ENCODE measurements at regions not wholly inside any gene's neighbourhood (a gene's known extent, or its start where the extent isn't known, plus 50 kb on each side); places are given as distances from the start of the nearest gene placed in this dataset.

DNA sequence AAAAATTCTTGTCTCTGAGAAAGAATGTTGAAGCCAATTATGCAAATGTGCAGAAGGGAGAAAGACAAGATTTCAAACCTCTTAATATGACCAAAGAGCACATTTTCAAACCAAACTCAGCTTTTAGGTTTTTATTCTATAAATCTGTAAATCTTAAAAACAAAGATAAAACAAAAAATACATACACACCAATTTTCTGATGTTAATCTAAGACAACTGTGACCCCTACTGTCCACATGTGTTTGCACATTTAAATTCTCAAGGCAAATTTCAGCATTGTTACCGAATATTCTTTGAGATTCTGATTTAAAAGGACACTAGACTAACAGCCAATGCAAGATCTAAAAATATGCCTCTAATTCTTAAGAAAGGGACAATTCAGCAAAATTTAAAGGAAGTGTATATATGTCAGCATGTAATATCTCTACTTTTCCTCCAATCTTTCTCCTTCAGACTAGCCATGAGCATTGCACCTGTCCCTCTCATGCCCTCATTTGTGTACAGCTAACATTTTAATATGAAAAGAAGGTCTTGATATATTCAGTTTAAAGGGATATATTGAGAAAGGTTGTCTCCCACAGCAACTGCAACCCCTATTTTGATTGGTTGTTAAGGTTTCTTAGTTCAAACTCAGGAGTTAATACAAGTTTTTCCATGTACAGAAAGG lies 417.9 kb downstream of the IPMK start:
- DNase-seq (ENCODE audit: low read depth in 2 of 2), result peak; percentile 20 to 52
- TF ChIP-seq, protein P1, sequence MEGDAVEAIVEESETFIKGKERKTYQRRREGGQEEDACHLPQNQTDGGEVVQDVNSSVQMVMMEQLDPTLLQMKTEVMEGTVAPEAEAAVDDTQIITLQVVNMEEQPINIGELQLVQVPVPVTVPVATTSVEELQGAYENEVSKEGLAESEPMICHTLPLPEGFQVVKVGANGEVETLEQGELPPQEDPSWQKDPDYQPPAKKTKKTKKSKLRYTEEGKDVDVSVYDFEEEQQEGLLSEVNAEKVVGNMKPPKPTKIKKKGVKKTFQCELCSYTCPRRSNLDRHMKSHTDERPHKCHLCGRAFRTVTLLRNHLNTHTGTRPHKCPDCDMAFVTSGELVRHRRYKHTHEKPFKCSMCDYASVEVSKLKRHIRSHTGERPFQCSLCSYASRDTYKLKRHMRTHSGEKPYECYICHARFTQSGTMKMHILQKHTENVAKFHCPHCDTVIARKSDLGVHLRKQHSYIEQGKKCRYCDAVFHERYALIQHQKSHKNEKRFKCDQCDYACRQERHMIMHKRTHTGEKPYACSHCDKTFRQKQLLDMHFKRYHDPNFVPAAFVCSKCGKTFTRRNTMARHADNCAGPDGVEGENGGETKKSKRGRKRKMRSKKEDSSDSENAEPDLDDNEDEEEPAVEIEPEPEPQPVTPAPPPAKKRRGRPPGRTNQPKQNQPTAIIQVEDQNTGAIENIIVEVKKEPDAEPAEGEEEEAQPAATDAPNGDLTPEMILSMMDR (IDR thresholded peaks at IDR 0.05; ENCODE audit: low read depth, low read length), result peak; percentile 20
- H3K4me3 ChIP-seq (replicated peaks in 1 of 2; ENCODE audit: low read depth in 2 of 2, low read length in 2 of 2), result no peak overlapping the region

DNA sequence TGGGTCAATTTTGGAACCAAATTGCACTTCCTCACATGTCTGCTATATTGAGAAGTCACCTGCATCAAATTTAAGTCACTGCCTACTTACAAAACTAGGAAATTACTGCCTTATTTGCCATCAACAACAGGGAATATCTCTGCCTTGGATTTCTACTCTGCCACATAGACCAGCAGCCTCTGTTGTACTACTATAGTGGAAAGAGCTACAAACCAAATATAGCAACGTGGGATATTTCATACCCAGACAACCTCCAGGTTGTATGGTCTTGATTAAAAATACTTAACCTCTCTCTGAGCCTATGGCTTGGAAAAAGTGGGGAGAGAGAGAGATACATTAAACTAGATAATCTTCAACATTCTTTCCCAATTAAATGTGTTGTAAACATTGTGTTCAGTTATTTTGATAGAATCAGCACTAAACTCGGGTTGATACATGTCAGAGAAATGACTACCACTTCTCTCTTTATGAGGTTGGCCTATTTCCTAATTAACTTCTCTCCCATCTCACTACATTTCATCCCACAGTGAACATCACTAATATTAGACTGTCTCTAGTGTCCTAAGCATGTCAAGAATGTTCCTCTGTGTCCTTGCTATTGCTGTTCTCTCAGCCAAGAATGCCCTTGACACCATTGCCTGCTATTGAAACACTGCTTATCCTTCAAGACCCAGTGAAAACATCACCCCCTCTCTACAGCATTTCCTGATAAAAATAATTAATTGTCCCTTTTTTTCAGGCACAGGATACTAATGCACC lies 421.2 kb downstream of the IPMK start:
- TF ChIP-seq, protein P1 (IDR thresholded peaks at IDR 0.05; ENCODE audit: low read depth, low read length), result no peak

DNA sequence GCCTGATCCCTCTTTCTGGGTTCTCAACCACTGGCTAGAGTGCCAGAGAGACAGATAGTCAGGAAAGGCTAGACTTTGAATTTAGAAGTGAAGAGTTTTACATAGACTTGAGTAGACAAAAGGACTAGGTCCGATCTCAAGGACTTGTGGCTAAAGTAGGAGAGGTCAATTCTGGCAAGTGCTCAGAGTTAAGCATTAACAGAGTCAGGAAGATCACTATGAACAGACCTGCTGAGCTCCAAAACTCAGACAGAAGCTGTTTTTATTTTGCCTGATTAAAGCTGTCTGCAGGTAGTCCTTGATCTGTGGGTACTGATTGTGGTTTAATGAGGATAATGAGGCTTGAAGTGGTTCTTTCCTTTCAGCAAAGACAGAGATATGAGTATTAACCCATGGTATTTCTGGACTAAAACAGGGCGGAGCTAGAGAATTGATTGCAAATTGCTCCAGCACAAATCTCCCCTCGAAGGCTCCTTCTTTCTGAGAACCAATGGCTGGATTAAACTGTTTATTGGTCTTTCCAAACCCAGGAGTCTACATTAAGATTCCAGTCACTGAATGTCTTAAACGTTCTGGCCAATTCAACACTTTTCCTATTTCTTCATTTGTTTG lies 423.2 kb downstream of the IPMK start:
- TF ChIP-seq, protein P1 (IDR thresholded peaks at IDR 0.05; ENCODE audit: low read depth, low read length), result no peak
- no peak overlapping the region for H3K4me3 ChIP-seq (replicated peaks in 1 of 2; ENCODE audit: low read depth in 2 of 2, low read length in 2 of 2)
- DNase-seq (ENCODE audit: low read depth in 2 of 2), result no peak

More for the DNA sequence above, 421.2 kb downstream of the IPMK start:
- H3K4me3 ChIP-seq (replicated peaks in 1 of 2; ENCODE audit: low read depth in 2 of 2, low read length in 2 of 2), result no peak overlapping the region
- DNase-seq (ENCODE audit: low read depth in 2 of 2), result no peak

DNA sequence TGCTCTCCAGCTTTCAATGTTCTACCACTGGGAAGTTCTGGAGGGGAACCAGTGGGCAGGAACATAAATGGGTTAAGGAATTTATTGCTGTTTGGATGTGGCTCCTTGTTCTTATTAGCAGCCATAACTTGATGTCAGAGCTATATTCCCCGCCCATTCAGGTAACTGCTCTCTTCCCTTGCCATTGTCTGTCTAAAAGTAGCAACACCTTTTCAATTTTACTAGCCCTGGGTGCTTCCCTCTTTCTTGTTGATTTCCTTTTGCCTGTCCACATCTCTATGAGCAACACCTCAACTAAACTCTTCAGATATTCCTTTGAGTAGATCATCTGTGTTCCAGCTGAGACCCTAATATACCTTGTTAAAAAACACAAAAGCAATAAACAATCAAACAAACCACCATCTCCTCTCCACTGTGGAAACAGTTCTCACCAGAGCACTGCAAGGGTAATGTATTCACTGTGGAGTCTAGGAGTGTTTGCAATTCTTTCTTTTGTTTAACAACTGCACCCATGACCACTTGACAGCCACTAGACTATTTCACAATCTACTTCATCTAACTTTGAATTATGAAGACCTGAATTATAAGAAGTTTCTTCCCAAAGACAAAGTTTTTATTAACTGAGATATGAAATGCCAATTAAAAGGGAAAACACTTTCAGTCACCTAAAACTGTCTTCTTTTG lies 436.7 kb downstream of the IPMK start:
- no peak for DNase-seq (ENCODE audit: low read depth in 2 of 2)
- H3K4me3 ChIP-seq (replicated peaks in 1 of 2; ENCODE audit: low read depth in 2 of 2, low read length in 2 of 2), result no peak overlapping the region
- TF ChIP-seq, protein P1 (IDR thresholded peaks at IDR 0.05; ENCODE audit: low read depth, low read length), result no peak

DNA sequence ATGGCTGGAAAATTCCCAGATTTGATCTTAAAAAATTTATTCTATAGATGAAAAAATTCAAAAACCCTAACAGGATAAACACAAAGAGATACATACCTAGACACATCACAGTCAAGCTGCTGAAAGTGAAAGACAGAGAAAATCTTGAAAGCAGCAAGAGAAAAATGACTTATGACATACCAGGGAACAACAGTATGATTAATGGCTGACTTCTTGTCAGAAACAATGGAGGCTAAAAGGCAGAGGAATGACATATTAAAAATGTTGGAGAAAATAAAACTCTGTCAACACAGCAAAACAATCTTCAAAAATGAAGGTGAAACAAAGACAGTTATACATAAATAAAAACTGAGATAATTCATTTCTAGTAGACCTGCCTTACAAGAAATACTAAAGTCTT lies 442.7 kb downstream of the IPMK start:
- TF ChIP-seq, protein P1 (IDR thresholded peaks at IDR 0.05; ENCODE audit: low read depth, low read length), result no peak
- no peak overlapping the region for H3K4me3 ChIP-seq (replicated peaks in 1 of 2; ENCODE audit: low read depth in 2 of 2, low read length in 2 of 2)
- no peak for DNase-seq (ENCODE audit: low read depth in 2 of 2)

DNA sequence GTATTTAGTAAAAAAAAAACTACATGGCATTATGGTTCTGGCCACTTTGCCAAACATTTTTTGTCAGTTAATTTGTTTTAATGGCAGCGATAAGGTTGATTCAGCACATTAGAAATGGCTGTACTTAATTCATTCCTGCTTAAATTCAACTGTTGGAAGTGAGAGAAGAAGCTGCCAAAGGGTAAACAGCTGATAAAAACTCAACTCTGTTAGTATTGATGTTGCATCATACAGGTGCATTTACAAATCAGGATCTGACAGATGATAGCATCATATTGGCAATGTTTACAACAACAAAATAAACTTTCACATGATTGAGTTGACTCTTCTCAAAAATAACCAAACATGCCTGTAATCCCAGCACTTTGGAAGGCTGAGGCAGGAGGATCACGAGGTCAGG lies 444.3 kb downstream of the IPMK start:
- no peak overlapping the region for H3K4me3 ChIP-seq (replicated peaks in 1 of 2; ENCODE audit: low read depth in 2 of 2, low read length in 2 of 2)
- no peak for DNase-seq (ENCODE audit: low read depth in 2 of 2)
- TF ChIP-seq, protein P1 (IDR thresholded peaks at IDR 0.05; ENCODE audit: low read depth, low read length), result no peak
